ENCODE measurements at regions not wholly inside any gene's neighbourhood (a gene's known extent, or its start where the extent isn't known, plus 50 kb on each side); places are given as distances from the start of the nearest gene placed in this dataset.

- no peak for DNase-seq
Measured at GRCh38 chr3:72247126-72247525, 462.2 kb upstream of the PROK2 start.

- DNase-seq = no peak
Measured at GRCh38 chr3:72246685-72247084, 461.7 kb upstream of the PROK2 start.

- DNase-seq = no peak
Measured at GRCh38 chr3:72245183-72245811, 460.3 kb upstream of the PROK2 start.

GRCh38 chr3:72244396-72244795 is 459.4 kb upstream of the PROK2 start:
- DNase-seq = no peak

- no peak for DNase-seq
Measured at GRCh38 chr3:72242326-72242725, 457.4 kb upstream of the PROK2 start.

- DNase-seq = no peak
Measured at GRCh38 chr3:72241525-72241924, 456.6 kb upstream of the PROK2 start.

- DNase-seq = no peak
Measured at GRCh38 chr3:72240531-72240930, 455.6 kb upstream of the PROK2 start.

GRCh38 chr3:72238801-72239200 is 453.9 kb upstream of the PROK2 start:
- no peak for DNase-seq

- no peak for DNase-seq
Measured at GRCh38 chr3:72238010-72238691, 453.2 kb upstream of the PROK2 start.

- DNase-seq = no peak
Measured at GRCh38 chr3:72237679-72238009, 452.7 kb upstream of the PROK2 start.

- no peak for DNase-seq
Measured at GRCh38 chr3:72234391-72234790, 449.4 kb upstream of the PROK2 start.

GRCh38 chr3:72233571-72233970 is 448.6 kb upstream of the PROK2 start:
- no peak for DNase-seq

- no peak for DNase-seq
Measured at GRCh38 chr3:72232777-72233176, 447.8 kb upstream of the PROK2 start.

- DNase-seq = no peak
Measured at GRCh38 chr3:72232331-72232730, 447.4 kb upstream of the PROK2 start.

GRCh38 chr3:72231439-72232196 is 446.7 kb upstream of the PROK2 start:
- no peak for DNase-seq

- DNase-seq = no peak
Measured at GRCh38 chr3:72230774-72231379, 445.9 kb upstream of the PROK2 start.

- DNase-seq = no peak
Measured at GRCh38 chr3:72229952-72230351, 445.0 kb upstream of the PROK2 start.

GRCh38 chr3:72227486-72228070 is 442.6 kb upstream of the PROK2 start:
- no peak for DNase-seq

GRCh38 chr3:72224804-72225509 is 440.0 kb upstream of the PROK2 start:
- DNase-seq = no peak

GRCh38 chr3:72223628-72224027 is 438.7 kb upstream of the PROK2 start:
- no peak for DNase-seq

- no peak for DNase-seq
Measured at GRCh38 chr3:72223116-72223515, 438.2 kb upstream of the PROK2 start.

GRCh38 chr3:72222410-72222809 is 437.5 kb upstream of the PROK2 start:
- no peak for DNase-seq

GRCh38 chr3:72220946-72221345 is 436.0 kb upstream of the PROK2 start:
- DNase-seq = no peak

All from NCI-H526 treated with DMSO at 0.1 percent for 48 hours (cell line).